GM12872 (cell line): ENCODE measurements at regions not wholly inside any gene's neighbourhood (a gene's known extent, or its start where the extent isn't known, plus 50 kb on each side); places are given as distances from the start of the nearest gene placed in this dataset.

ENCODE experiments used
- CTCF ChIP-seq: IDR thresholded peaks from 3 replicates; pipeline ENCODE4 v1.5.1; 2011; ENCODE audit warnings: low read depth, mild to moderate bottlenecking, low read length, moderate library complexity; ENCODE audit not compliant: insufficient read depth

GRCh38 chr2:79359419-79359818, 153.4 kb upstream of the CTNNA2 start:
- no peak for TF ChIP-seq CTCF

- no peak for TF ChIP-seq CTCF
Observed at GRCh38 chr2:79355569-79355968, 157.3 kb upstream of the CTNNA2 start.

GRCh38 chr2:79327460-79327859, 167.9 kb upstream of the REG3A start:
- no peak for TF ChIP-seq CTCF

- TF ChIP-seq CTCF = no peak
Observed at GRCh38 chr2:79320871-79321270, 161.3 kb upstream of the REG3A start.

- TF ChIP-seq CTCF = no peak
Observed at GRCh38 chr2:79294994-79295393, 135.4 kb upstream of the REG3A start.

- no peak for TF ChIP-seq CTCF
Observed at GRCh38 chr2:79292958-79293315, 133.4 kb upstream of the REG3A start.

GRCh38 chr2:79292239-79292957, 132.8 kb upstream of the REG3A start:
- no peak for TF ChIP-seq CTCF

GRCh38 chr2:79275863-79276262, 116.3 kb upstream of the REG3A start:
- no peak for TF ChIP-seq CTCF
